Calu3 (cell line): ENCODE measurements at regions not wholly inside any gene's neighbourhood (a gene's known extent, or its start where the extent isn't known, plus 50 kb on each side); places are given as distances from the start of the nearest gene placed in this dataset.

ENCODE experiments used
- BruUV-seq: library from RNA; stranded (reverse); fragments of 400-500 nt; replicated peaks from 2 replicates; lab custom pipeline; 2021; lab: Mats Ljungman, UMichigan
- CTCF ChIA-PET: fragments of 300-600 bp; sonication (Branson Sonifier 250); formaldehyde crosslinking; loops from one replicate; lab custom pipeline; 2022; ENCODE audit warnings: antibody characterized with exemption; lab: Charles Lee
- DNase-seq: peaks from one replicate; pipeline ENCODE4 v3.0.0; 2022
- H3K27ac Mint-ChIP-seq: one replicate; pipeline ENCODE4 v1.8.0; 2022; ENCODE audit warnings: mixed read lengths; ENCODE audit not compliant: unreplicated experiment
- H3K27me3 Mint-ChIP-seq: one replicate; pipeline ENCODE4 v1.8.0; 2022; ENCODE audit warnings: mixed read lengths; ENCODE audit not compliant: unreplicated experiment
- H3K36me3 Mint-ChIP-seq: one replicate; pipeline ENCODE4 v1.8.0; 2022; ENCODE audit warnings: mild to moderate bottlenecking, moderate library complexity, mixed read lengths; ENCODE audit not compliant: insufficient read depth, unreplicated experiment
- H3K4me1 Mint-ChIP-seq: one replicate; pipeline ENCODE4 v1.8.0; 2022; ENCODE audit warnings: mild to moderate bottlenecking, low read depth, mixed read lengths; ENCODE audit not compliant: unreplicated experiment
- H3K4me3 Mint-ChIP-seq: one replicate; pipeline ENCODE4 v1.8.0; 2022; ENCODE audit warnings: mild to moderate bottlenecking, low read depth, moderate library complexity, mixed read lengths; ENCODE audit not compliant: unreplicated experiment
- H3K9me3 Mint-ChIP-seq: one replicate; pipeline ENCODE4 v1.8.0; 2022; ENCODE audit warnings: low read depth, mixed read lengths; ENCODE audit not compliant: unreplicated experiment
- intact Hi-C: fragments of 100-400 bp; cut with micrococcal nuclease; formaldehyde crosslinking; loops from one replicate; pipeline ENCODE4 v1.10.0; 2022; ENCODE audit not compliant: unreplicated experiment
- TF ChIP-seq, protein P1 (sequence below): fragments of 200-600 bp; IDR thresholded peaks from one replicate; pipeline ENCODE4 v1.8.0; 2022; ENCODE audit warnings: antibody characterized with exemption; ENCODE audit not compliant: unreplicated experiment

DNA sequence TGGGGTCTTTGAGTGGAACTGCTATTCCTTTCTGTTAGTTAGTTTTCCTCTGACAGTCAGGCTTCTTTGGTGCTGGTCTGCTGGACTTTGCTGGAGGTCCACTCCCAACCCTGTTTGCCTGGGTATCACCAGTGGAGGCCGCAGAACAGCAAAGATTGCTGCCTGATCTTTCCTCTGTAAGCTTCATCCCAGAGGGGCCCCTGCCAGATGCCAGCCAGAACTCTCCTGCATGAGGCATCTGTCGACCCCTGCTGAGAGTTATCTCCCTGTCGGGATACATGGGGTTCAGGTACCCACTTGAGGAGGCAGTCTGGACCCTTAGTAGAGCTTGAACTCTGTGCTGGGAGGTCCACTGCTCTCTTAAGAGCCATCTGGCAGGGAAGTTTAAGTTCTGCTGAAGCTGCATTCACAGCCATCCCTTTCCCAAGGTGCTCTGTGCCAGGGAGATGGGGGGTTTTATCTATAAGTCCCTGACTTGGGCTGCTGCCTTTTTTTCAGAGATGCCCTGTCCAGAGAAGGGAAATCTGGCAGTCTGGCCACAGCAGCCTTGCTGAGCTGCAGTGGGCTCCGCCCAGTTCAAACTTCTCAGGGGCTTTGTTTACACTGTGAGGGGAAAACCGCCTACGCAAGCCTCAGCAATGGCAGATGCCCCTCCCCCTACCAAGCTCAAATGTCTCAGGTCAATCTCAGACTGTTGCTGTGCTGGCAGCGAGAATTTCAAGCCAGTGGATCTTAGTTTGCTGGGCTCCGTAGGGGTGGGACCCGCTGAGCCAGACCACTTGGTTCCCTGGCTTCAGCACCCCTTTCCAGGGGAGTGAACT lies 89.7 kb upstream of the CDK6 start:
- CTCF ChIA-PET: interaction anchor here (0.6 kb wide), 1 partner anchor 411 kb away, joined by 3 read pairs; no protein-coding TSS in a partner anchor
- no TSS peak for BruUV-seq
- Mint-ChIP-seq H3K27ac (no peak overlapping the region), H3K36me3 (peaks cover 9% of the 10 kb centered on the region), H3K4me3 (no peak overlapping the region), H3K9me3 (peaks cover 17% of the 10 kb centered on the region), H3K4me1 (no peaks in the 10 kb centered on the region), H3K27me3 (no peaks in the 10 kb centered on the region)
- DNase-seq: no peak
- TF ChIP-seq, protein P1, sequence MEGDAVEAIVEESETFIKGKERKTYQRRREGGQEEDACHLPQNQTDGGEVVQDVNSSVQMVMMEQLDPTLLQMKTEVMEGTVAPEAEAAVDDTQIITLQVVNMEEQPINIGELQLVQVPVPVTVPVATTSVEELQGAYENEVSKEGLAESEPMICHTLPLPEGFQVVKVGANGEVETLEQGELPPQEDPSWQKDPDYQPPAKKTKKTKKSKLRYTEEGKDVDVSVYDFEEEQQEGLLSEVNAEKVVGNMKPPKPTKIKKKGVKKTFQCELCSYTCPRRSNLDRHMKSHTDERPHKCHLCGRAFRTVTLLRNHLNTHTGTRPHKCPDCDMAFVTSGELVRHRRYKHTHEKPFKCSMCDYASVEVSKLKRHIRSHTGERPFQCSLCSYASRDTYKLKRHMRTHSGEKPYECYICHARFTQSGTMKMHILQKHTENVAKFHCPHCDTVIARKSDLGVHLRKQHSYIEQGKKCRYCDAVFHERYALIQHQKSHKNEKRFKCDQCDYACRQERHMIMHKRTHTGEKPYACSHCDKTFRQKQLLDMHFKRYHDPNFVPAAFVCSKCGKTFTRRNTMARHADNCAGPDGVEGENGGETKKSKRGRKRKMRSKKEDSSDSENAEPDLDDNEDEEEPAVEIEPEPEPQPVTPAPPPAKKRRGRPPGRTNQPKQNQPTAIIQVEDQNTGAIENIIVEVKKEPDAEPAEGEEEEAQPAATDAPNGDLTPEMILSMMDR: no peak
- intact Hi-C loops: no loop called here

DNA sequence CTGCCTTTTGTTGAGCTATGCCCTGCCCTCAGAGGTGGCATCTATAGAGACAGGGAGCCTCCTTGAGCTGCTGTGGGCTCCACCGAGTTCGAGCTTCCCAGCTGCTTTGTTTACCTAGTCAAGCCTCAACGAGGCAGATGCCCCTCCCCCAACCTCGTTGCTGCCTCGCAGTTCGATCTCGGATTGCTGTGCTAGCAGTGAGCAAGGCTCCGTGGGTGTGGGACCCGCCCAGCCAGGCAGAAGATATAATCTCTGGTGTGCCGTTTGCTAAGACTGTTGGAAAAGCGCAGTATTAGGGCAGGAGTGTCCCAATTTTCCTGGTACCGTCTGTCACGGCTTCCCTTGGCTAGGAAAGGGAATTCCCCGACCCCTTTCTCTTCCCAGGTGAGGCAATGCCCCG lies 88.4 kb upstream of the CDK6 start:
- Mint-ChIP-seq H3K27me3 (no peaks in the 10 kb centered on the region), H3K9me3 (peaks cover 12% of the 10 kb centered on the region), H3K4me1 (no peaks in the 10 kb centered on the region), H3K4me3 (no peak overlapping the region), H3K36me3 (peaks cover 9% of the 10 kb centered on the region), H3K27ac (no peak overlapping the region)
- intact Hi-C loops: no loop called here
- no peak for DNase-seq
- TF ChIP-seq, protein P1: no peak
- CTCF ChIA-PET: no interaction called here
- BruUV-seq: no TSS peak

DNA sequence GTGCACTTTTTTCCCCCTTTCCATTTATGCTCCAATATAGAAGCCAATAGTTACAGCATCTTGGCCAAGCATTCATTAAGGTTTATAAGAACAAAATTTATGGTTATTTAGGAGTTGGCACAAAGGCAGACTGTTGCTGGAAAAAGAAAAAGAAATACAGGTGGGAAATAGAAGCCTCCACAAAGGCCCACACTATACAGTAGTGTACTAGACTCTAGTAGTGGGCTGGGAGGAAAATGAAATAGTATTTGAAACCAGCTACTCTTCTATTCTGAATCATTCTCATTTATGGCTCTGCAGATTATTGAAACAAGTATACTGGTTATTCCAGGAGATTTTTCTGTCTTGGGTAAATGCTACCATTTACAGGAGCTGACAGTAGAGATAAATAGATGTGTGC lies 80.9 kb upstream of the CDK6 start:
- no TSS peak for BruUV-seq
- no peaks in the 10 kb centered on the region for H3K9me3 Mint-ChIP-seq
- no peaks in the 10 kb centered on the region for H3K27me3 Mint-ChIP-seq
- no peak for DNase-seq
- no peak overlapping the region for H3K4me3 Mint-ChIP-seq
- no peak overlapping the region for H3K27ac Mint-ChIP-seq
- intact Hi-C loops: loop anchor here (10.0 kb wide), 1 partner anchor 62 kb away; no protein-coding TSS in a partner anchor
- CTCF ChIA-PET: no interaction called here
- no peaks in the 10 kb centered on the region for H3K36me3 Mint-ChIP-seq
- peaks cover 9% of the 10 kb centered on the region for H3K4me1 Mint-ChIP-seq
- TF ChIP-seq, protein P1: no peak

DNA sequence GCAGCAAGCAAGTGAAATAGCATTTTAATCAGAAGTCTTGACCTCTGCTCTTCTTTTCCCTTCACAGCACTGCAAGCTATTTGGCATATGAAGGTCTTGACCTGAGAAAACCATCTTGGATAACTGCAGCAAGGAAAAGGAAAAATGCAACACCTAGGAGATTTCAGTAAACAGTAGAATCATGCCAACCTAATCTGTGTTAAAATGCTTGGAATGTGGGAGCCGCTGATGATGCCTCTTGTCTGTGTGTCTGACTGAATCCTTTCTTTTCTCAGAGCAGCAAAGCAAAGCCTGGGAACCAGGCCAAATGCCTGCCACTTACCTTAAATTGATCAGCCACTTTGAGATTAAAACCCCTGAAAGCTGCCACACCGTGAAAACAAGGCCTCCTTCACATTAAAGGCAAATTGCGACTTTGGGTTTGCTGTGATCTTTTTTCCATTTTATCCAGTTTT lies 80.4 kb upstream of the CDK6 start:
- H3K9me3 Mint-ChIP-seq: no peaks in the 10 kb centered on the region
- CTCF ChIA-PET: no interaction called here
- intact Hi-C loops: loop anchor here (10.0 kb wide), 1 partner anchor 62 kb away; no protein-coding TSS in a partner anchor
- no peaks in the 10 kb centered on the region for H3K27me3 Mint-ChIP-seq
- DNase-seq: peak; percentile 58
- H3K27ac Mint-ChIP-seq: no peak overlapping the region
- H3K4me1 Mint-ChIP-seq: peaks cover 9% of the 10 kb centered on the region
- no peak overlapping the region for H3K4me3 Mint-ChIP-seq
- no peaks in the 10 kb centered on the region for H3K36me3 Mint-ChIP-seq
- BruUV-seq: no TSS peak
- TF ChIP-seq, protein P1: no peak
